Loucy (cell line): ENCODE measurements at regions not wholly inside any gene's neighbourhood (a gene's known extent, or its start where the extent isn't known, plus 50 kb on each side); places are given as distances from the start of the nearest gene placed in this dataset.

Experiments used
- EZH2phosphoT487 ChIP-seq: fragments of 200-600 bp; IDR thresholded peaks from 2 replicates; pipeline ENCODE4 v1.6.1; 2018; ENCODE audit warnings: antibody characterized with exemption, mild to moderate bottlenecking, moderate library complexity, borderline replicate concordance
- TF ChIP-seq, protein P1 (sequence below): fragments of 200-600 bp; sonication (generic); conservative IDR thresholded peaks from 2 replicates; pipeline ENCODE4 v1.5.1; 2014; ENCODE audit warnings: mild to moderate bottlenecking, antibody characterized with exemption, low read length

- TF ChIP-seq, protein P1, sequence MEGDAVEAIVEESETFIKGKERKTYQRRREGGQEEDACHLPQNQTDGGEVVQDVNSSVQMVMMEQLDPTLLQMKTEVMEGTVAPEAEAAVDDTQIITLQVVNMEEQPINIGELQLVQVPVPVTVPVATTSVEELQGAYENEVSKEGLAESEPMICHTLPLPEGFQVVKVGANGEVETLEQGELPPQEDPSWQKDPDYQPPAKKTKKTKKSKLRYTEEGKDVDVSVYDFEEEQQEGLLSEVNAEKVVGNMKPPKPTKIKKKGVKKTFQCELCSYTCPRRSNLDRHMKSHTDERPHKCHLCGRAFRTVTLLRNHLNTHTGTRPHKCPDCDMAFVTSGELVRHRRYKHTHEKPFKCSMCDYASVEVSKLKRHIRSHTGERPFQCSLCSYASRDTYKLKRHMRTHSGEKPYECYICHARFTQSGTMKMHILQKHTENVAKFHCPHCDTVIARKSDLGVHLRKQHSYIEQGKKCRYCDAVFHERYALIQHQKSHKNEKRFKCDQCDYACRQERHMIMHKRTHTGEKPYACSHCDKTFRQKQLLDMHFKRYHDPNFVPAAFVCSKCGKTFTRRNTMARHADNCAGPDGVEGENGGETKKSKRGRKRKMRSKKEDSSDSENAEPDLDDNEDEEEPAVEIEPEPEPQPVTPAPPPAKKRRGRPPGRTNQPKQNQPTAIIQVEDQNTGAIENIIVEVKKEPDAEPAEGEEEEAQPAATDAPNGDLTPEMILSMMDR, result no peak
- TF ChIP-seq EZH2phosphoT487, result no peak
Observed at GRCh38 chr11:36774603-36775002, 176.6 kb upstream of the RAG2 start.
